SU-DHL-6 (cell line): ENCODE measurements at regions not wholly inside any gene's neighbourhood (a gene's known extent, or its start where the extent isn't known, plus 50 kb on each side); places are given as distances from the start of the nearest gene placed in this dataset.

Source experiments
- H2AFZ ChIP-seq: fragments of 200-600 bp; sonication (generic); 2 replicates; pipeline ENCODE4 v1.6.1; 2014; ENCODE audit warnings: low read depth, mild to moderate bottlenecking, moderate library complexity, mixed read lengths, antibody characterized with exemption, low read length; ENCODE audit not compliant: severe bottlenecking
- H3F3A ChIP-seq: fragments of 200-600 bp; shearing (Covaris generic); 2 replicates; pipeline ENCODE4 v1.6.0; 2016; ENCODE audit warnings: antibody characterized with exemption, mild to moderate bottlenecking; ENCODE audit not compliant: insufficient read depth
- H3K27ac ChIP-seq: fragments of 200-600 bp; sonication (generic); 2 replicates; pipeline ENCODE4 v1.5.1; 2016; ENCODE audit warnings: low read depth, mild to moderate bottlenecking, low read length, moderate library complexity, mixed read lengths
- H3K27me3 ChIP-seq: fragments of 200-600 bp; sonication (generic), shearing (Covaris generic); 2 replicates; pipeline ENCODE4 v1.6.0; 2014; ENCODE audit warnings: mild to moderate bottlenecking, low read length
- H3K36me3 ChIP-seq: fragments of 200-600 bp; sonication (generic); 2 replicates; pipeline ENCODE4 v1.6.1; 2014; ENCODE audit warnings: mild to moderate bottlenecking, low read length, mixed read lengths
- H3K4me2 ChIP-seq: fragments of 300-600, 200-600 bp; shearing (Covaris generic), sonication (generic); 2 replicates; pipeline ENCODE4 v1.6.0; 2014; ENCODE audit warnings: low read length, low read depth, mild to moderate bottlenecking; ENCODE audit not compliant: poor library complexity, severe bottlenecking
- H3K4me3 ChIP-seq: fragments of 200-600 bp; sonication (generic); 2 replicates; pipeline ENCODE4 v1.5.1; 2014; ENCODE audit warnings: antibody characterized with exemption, low read length, mild to moderate bottlenecking, mixed read lengths; ENCODE audit not compliant: insufficient read depth, poor library complexity, severe bottlenecking
- H3K79me2 ChIP-seq: fragments of 200-600 bp; sonication (generic); 2 replicates; pipeline ENCODE4 v1.6.1; 2014; ENCODE audit warnings: mild to moderate bottlenecking, low read length, moderate library complexity; ENCODE audit not compliant: insufficient read depth
- H3K9ac ChIP-seq: fragments of 200-600 bp; sonication (generic); 2 replicates; pipeline ENCODE4 v1.7.0; 2014; ENCODE audit warnings: mild to moderate bottlenecking, low read length
- H3K9me2 ChIP-seq: fragments of 200-600 bp; sonication (generic); replicated peaks from 2 replicates; pipeline ENCODE4 v1.6.1; 2014; ENCODE audit warnings: low read length; ENCODE audit not compliant: insufficient read depth
- H3K9me3 ChIP-seq: fragments of 200-600 bp; sonication (generic); 2 replicates; pipeline ENCODE4 v1.6.1; 2014; ENCODE audit warnings: low read length, mixed read lengths; ENCODE audit not compliant: insufficient read depth
- H4K20me1 ChIP-seq: fragments of 200-600 bp; sonication (generic); 2 replicates; pipeline ENCODE4 v1.6.1; 2014; ENCODE audit warnings: low read depth, mild to moderate bottlenecking, antibody characterized with exemption, low read length, moderate library complexity, mixed read lengths
- EZH2phosphoT487 ChIP-seq: fragments of 200-600 bp; sonication (generic), shearing (Covaris generic); conservative IDR thresholded peaks from 2 replicates; pipeline ENCODE4 v1.6.1; 2018; ENCODE audit warnings: mild to moderate bottlenecking, antibody characterized with exemption, low read length, moderate library complexity, mixed read lengths
- TF ChIP-seq, protein P1 (sequence below): fragments of 200-600 bp; sonication (generic); IDR thresholded peaks from one replicate; pipeline ENCODE4 v1.5.1; 2017; ENCODE audit warnings: antibody characterized with exemption, mild to moderate bottlenecking, low read length, moderate library complexity; ENCODE audit not compliant: insufficient read depth, poor library complexity, severe bottlenecking

DNA sequence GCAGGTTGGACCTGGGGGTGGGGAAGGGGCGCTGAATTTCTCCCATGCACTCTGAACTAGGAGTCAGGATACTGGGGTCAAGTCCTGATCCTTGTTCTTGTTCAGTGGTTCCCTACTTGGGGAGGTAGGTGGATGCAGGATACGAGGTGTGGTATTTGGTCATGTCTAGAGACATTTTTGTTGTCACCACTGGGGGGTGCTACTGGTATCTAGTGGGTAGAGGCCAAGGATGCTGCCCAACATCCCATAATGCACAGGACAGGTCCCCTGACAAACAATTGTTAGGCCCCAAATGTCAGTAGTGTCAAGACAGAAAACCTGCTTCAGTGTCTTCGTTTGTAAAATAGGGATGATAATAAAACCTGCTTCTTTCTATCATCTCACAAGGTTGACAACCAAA is 259.0 kb upstream of the FOXD3 start:
- Histone ChIP-seq H3F3A (no peaks in the 10 kb centered on the region), H3K9me2 (no peaks in the 10 kb centered on the region), H3K27me3 (no peaks in the 10 kb centered on the region), H3K4me2 (no peak overlapping the region), H3K9me3 (no peaks in the 10 kb centered on the region), H3K36me3 (no peaks in the 10 kb centered on the region), H4K20me1 (no peaks in the 10 kb centered on the region), H2AFZ (no peak overlapping the region), H3K27ac (no peak overlapping the region), H3K9ac (no peak overlapping the region), H3K4me3 (no peak overlapping the region), H3K79me2 (no peaks in the 10 kb centered on the region)
- TF ChIP-seq EZH2phosphoT487: no peak

DNA sequence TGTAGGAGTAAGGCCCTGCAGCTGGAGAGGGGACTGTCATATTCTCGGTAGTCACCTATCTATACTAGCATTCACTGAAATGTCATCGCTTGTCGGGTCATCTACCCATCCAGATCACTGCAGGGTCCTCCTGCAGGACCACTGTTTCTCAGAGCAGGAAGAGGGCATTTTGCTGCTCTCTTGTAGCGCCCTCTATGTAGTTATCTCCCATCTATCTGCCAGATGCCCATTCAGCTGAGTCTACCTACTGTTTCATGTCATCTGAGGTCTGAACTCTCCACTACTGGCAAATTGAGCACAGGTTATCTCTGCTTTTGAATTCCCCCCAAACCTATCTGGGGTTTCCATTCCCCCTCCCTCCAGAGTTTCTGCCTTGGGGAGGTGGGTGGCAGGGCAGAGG is 258.2 kb upstream of the FOXD3 start:
- TF ChIP-seq, protein P1, sequence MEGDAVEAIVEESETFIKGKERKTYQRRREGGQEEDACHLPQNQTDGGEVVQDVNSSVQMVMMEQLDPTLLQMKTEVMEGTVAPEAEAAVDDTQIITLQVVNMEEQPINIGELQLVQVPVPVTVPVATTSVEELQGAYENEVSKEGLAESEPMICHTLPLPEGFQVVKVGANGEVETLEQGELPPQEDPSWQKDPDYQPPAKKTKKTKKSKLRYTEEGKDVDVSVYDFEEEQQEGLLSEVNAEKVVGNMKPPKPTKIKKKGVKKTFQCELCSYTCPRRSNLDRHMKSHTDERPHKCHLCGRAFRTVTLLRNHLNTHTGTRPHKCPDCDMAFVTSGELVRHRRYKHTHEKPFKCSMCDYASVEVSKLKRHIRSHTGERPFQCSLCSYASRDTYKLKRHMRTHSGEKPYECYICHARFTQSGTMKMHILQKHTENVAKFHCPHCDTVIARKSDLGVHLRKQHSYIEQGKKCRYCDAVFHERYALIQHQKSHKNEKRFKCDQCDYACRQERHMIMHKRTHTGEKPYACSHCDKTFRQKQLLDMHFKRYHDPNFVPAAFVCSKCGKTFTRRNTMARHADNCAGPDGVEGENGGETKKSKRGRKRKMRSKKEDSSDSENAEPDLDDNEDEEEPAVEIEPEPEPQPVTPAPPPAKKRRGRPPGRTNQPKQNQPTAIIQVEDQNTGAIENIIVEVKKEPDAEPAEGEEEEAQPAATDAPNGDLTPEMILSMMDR: no peak
- TF ChIP-seq EZH2phosphoT487: no peak
- Histone ChIP-seq H3K27me3 (no peaks in the 10 kb centered on the region), H3K36me3 (no peaks in the 10 kb centered on the region), H4K20me1 (no peaks in the 10 kb centered on the region), H3K4me2 (no peak overlapping the region), H3K79me2 (no peaks in the 10 kb centered on the region), H3K9ac (no peak overlapping the region), H3K9me3 (no peaks in the 10 kb centered on the region), H3K9me2 (no peaks in the 10 kb centered on the region), H3F3A (no peaks in the 10 kb centered on the region), H3K4me3 (no peak overlapping the region), H3K27ac (no peak overlapping the region), H2AFZ (no peak overlapping the region)

DNA sequence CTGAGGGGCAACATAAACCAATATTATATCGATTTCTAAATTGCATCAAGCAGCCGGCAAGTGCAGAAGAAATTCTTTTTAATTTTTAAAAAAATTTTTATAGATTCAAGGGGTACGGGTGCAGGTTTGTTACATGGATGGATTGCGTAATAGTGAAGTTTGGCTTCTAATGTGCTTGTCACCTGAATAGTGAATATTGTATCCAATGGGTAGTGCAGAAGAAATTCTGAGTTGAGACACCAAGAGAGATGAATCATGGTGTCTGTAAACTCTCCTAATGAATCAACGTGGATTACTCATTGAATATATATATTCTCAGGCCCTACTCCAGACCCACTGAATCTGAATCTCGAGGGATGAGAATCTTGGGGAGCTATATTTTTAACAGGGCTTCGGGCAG is 253.7 kb upstream of the FOXD3 start:
- no peak for TF ChIP-seq EZH2phosphoT487
- TF ChIP-seq, protein P1: no peak
- no peak overlapping the region for H3K9ac ChIP-seq
- no peak overlapping the region for H2AFZ ChIP-seq

DNA sequence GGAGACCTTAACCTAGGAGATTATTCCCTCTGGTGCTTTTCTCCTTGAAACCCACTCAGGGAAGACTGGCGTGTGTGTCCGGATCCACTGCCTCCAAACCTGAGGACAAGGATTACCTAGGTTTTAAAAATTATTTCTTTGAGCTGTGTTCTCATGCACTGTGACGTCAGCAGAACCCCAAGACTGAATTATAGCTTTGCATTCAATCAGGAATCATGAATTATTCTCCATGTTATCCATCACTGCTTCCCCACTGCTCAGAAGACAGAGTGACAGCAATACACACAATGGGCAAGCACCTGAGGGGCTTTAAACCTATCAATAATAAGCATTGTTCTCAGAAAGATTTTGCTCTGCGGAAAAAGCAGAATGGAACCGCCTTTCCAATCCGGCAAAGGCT is 253.2 kb upstream of the FOXD3 start:
- Histone ChIP-seq H3K9ac (no peak overlapping the region), H4K20me1 (no peaks in the 10 kb centered on the region), H3K4me3 (no peak overlapping the region), H3K27me3 (no peaks in the 10 kb centered on the region), H3F3A (no peaks in the 10 kb centered on the region), H3K27ac (no peak overlapping the region), H3K9me3 (no peaks in the 10 kb centered on the region), H3K36me3 (no peaks in the 10 kb centered on the region), H3K9me2 (no peaks in the 10 kb centered on the region), H3K79me2 (no peaks in the 10 kb centered on the region), H3K4me2 (no peak overlapping the region), H2AFZ (no peak overlapping the region)
- no peak for TF ChIP-seq EZH2phosphoT487
- TF ChIP-seq, protein P1: no peak

More for the DNA sequence above, 253.7 kb upstream of the FOXD3 start:
- H3K27me3 ChIP-seq: no peaks in the 10 kb centered on the region
- H3F3A ChIP-seq: no peaks in the 10 kb centered on the region
- no peaks in the 10 kb centered on the region for H4K20me1 ChIP-seq
- H3K36me3 ChIP-seq: no peaks in the 10 kb centered on the region
- no peak overlapping the region for H3K4me3 ChIP-seq
- H3K4me2 ChIP-seq: no peak overlapping the region
- no peaks in the 10 kb centered on the region for H3K9me2 ChIP-seq
- H3K27ac ChIP-seq: no peak overlapping the region
- H3K9me3 ChIP-seq: no peaks in the 10 kb centered on the region
- no peaks in the 10 kb centered on the region for H3K79me2 ChIP-seq
